ENCODE measurements at regions not wholly inside any gene's neighbourhood (a gene's known extent, or its start where the extent isn't known, plus 50 kb on each side); places are given as distances from the start of the nearest gene placed in this dataset.

GRCh38 chr20:5471368-5471767 is 139.4 kb downstream of the GPCPD1 start:
- H3K9me3 ChIP-seq, result no peaks in the 10 kb centered on the region
- WGBS, 5 donors, result 79 to 87% (median 82%) methylated on average over 17 to 18 of the region's 18 CpGs
- no peaks in the 10 kb centered on the region for H3K4me1 ChIP-seq
- no peak overlapping the region for H3K27ac ChIP-seq
- intact Hi-C loops (cut with DNase I; ENCODE audit: low total_unique reads), result no loop called here
- no peak for TF ChIP-seq POLR2A (IDR thresholded peaks at IDR 0.05)
- TF ChIP-seq POLR2AphosphoS5 (IDR thresholded peaks at IDR 0.05), result no peak
- no peak for TF ChIP-seq CTCF (IDR thresholded peaks at IDR 0.05 in 8 of 11, conservative IDR thresholded peaks at IDR 0.05 in 3 of 11)
- H3K27me3 ChIP-seq (replicated peaks in 1 of 7), result peaks cover 0 to 32% (median 0%) of the 10 kb centered on the region in 7 donors
- DNase-seq, result no peak
- no peaks in the 10 kb centered on the region for H3K36me3 ChIP-seq
- no peak overlapping the region for H3K4me3 ChIP-seq

GRCh38 chr20:5470943-5471342 is 139.9 kb downstream of the GPCPD1 start:
- 83 to 95% (median 88%) methylated on average over 15 to 16 of the region's 16 CpGs for WGBS, 5 donors
- peaks cover 0 to 36% (median 0%) of the 10 kb centered on the region in 7 donors for H3K27me3 ChIP-seq (replicated peaks in 1 of 7)

GRCh38 chr20:5470458-5470857 is 140.3 kb downstream of the GPCPD1 start:
- intact Hi-C loops (cut with DNase I; ENCODE audit: low total_unique reads), result no loop called here
- no peak for DNase-seq
- Histone ChIP-seq H3K9me3 (no peaks in the 10 kb centered on the region), H3K27ac (no peak overlapping the region), H3K27me3 (replicated peaks in 1 of 7) (peaks cover 0 to 40% (median 0%) of the 10 kb centered on the region in 7 donors), H3K4me1 (no peaks in the 10 kb centered on the region), H3K4me3 (no peak overlapping the region), H3K36me3 (no peaks in the 10 kb centered on the region)
- TF ChIP-seq CTCF (IDR thresholded peaks at IDR 0.05 in 8 of 11, conservative IDR thresholded peaks at IDR 0.05 in 3 of 11), result no peak
- no peak for TF ChIP-seq POLR2AphosphoS5 (IDR thresholded peaks at IDR 0.05)
- no peak for TF ChIP-seq POLR2A (IDR thresholded peaks at IDR 0.05)
- WGBS, 5 donors, result 65 to 89% (median 80%) methylated on average over 4 of the region's 4 CpGs

More at GRCh38 chr20:5470943-5471342, 139.9 kb downstream of the GPCPD1 start:
- Histone ChIP-seq H3K4me3 (no peak overlapping the region), H3K4me1 (no peaks in the 10 kb centered on the region), H3K27ac (no peak overlapping the region), H3K9me3 (no peaks in the 10 kb centered on the region), H3K36me3 (no peaks in the 10 kb centered on the region)
- intact Hi-C loops (cut with DNase I; ENCODE audit: low total_unique reads), result no loop called here
- TF ChIP-seq POLR2A (IDR thresholded peaks at IDR 0.05) (no peak), CTCF (IDR thresholded peaks at IDR 0.05 in 8 of 11, conservative IDR thresholded peaks at IDR 0.05 in 3 of 11) (no peak), POLR2AphosphoS5 (IDR thresholded peaks at IDR 0.05) (no peak)
- no peak for DNase-seq

- 56 to 88% (median 75%) methylated on average over 3 of the region's 3 CpGs for WGBS, 5 donors
- H3K36me3 ChIP-seq, result no peaks in the 10 kb centered on the region
- H3K27me3 ChIP-seq (replicated peaks in 1 of 7), result peaks cover 0 to 52% (median 0%) of the 10 kb centered on the region in 7 donors
- no peak overlapping the region for H3K4me3 ChIP-seq
- H3K4me1 ChIP-seq, result no peaks in the 10 kb centered on the region
- TF ChIP-seq CTCF (IDR thresholded peaks at IDR 0.05 in 8 of 11, conservative IDR thresholded peaks at IDR 0.05 in 3 of 11) (no peak), POLR2A (IDR thresholded peaks at IDR 0.05) (no peak), POLR2AphosphoS5 (IDR thresholded peaks at IDR 0.05) (no peak)
- H3K27ac ChIP-seq, result no peak overlapping the region
- H3K9me3 ChIP-seq, result peaks cover 0 to 5% (median 0%) of the 10 kb centered on the region in 8 donors
- DNase-seq, result no peak
- intact Hi-C loops (cut with DNase I; ENCODE audit: low total_unique reads), result no loop called here
Observed at GRCh38 chr20:5469111-5469510, 141.7 kb downstream of the GPCPD1 start.

Data from spleen (tissue), 11 donors.